CD4-positive, alpha-beta memory T cell (primary cell): ENCODE measurements at regions not wholly inside any gene's neighbourhood (a gene's known extent, or its start where the extent isn't known, plus 50 kb on each side); places are given as distances from the start of the nearest gene placed in this dataset.

Experiments
- CTCF ChIA-PET: fragments of 350-600 bp; sonication (Branson Sonifier 250); formaldehyde crosslinking; loops from one replicate; lab custom pipeline; 2021; ENCODE audit warnings: inconsistent platforms; ENCODE audit not compliant: partially characterized antibody; lab: Charles Lee
- POLR2A ChIA-PET: fragments of 350-600 bp; sonication (Branson Sonifier 250); formaldehyde crosslinking; loops from one replicate; lab custom pipeline; 2021; ENCODE audit not compliant: partially characterized antibody; lab: Charles Lee
- DNase-seq, 5 donors: peaks; one replicate each; pipeline versions ENCODE4 v3.0.0 to v3.0.0-alpha.2; 2020 to 2022; ENCODE audit warnings: mixed read lengths in 1 of 5
- H3K27ac ChIP-seq: one replicate; pipeline ENCODE4 v1.7.0; 2013; ENCODE audit warnings: low read depth, low read length
- H3K27me3 ChIP-seq: 2 replicates; pipeline ENCODE4 v1.7.0; 2013; ENCODE audit warnings: mild to moderate bottlenecking, low read length, moderate library complexity; ENCODE audit not compliant: insufficient read depth
- H3K36me3 ChIP-seq: 2 replicates; pipeline ENCODE4 v1.7.0; 2013; ENCODE audit warnings: mild to moderate bottlenecking, low read length, moderate library complexity; ENCODE audit not compliant: insufficient read depth
- H3K4me1 ChIP-seq: 2 replicates; pipeline ENCODE4 v1.7.0; 2013; ENCODE audit warnings: mild to moderate bottlenecking, low read length, moderate library complexity; ENCODE audit not compliant: insufficient read depth
- H3K4me3 ChIP-seq, 2 donors: one replicate each; pipeline ENCODE4 v1.7.0; 2013; ENCODE audit warnings: low read length in 2 of 2, mild to moderate bottlenecking in 1 of 2
- H3K9me3 ChIP-seq, 2 donors: one replicate each; pipeline ENCODE4 v1.7.0; 2013; ENCODE audit warnings: low read length in 2 of 2, control low read depth in 1 of 2; ENCODE audit not compliant: control insufficient read depth in 1 of 2
- H3K27ac Mint-ChIP-seq, 7 donors: one replicate each; pipeline ENCODE4 v1.8.0; 2020 to 2021; ENCODE audit warnings: mixed read lengths in 7 of 7, mild to moderate bottlenecking in 6 of 7, inconsistent platforms in 3 of 7, moderate library complexity in 3 of 7
- H3K27me3 Mint-ChIP-seq, 2 donors: one replicate each; pipeline ENCODE4 v1.8.0; 2020 to 2021; ENCODE audit warnings: mixed read lengths in 2 of 2
- H3K36me3 Mint-ChIP-seq, 2 donors: one replicate each; pipeline ENCODE4 v1.8.0; 2020 to 2021; ENCODE audit warnings: mixed read lengths in 2 of 2, inconsistent platforms in 1 of 2, mild to moderate bottlenecking in 1 of 2
- H3K4me1 Mint-ChIP-seq, 4 donors: one replicate each; pipeline ENCODE4 v1.8.0; 2020 to 2021; ENCODE audit warnings: mixed read lengths in 4 of 4, mild to moderate bottlenecking in 1 of 4
- H3K4me3 Mint-ChIP-seq, 8 donors: one replicate each; pipeline ENCODE4 v1.8.0; 2020 to 2021; ENCODE audit warnings: mixed read lengths in 8 of 8, mild to moderate bottlenecking in 7 of 8, moderate library complexity in 6 of 8, inconsistent platforms in 3 of 8
- H3K9me3 Mint-ChIP-seq, 8 donors: one replicate each; pipeline ENCODE4 v1.8.0; 2020 to 2021; ENCODE audit warnings: mixed read lengths in 8 of 8, mild to moderate bottlenecking in 5 of 8, inconsistent platforms in 3 of 8, moderate library complexity in 1 of 8
- intact Hi-C: fragments of 100-400 bp; cut with micrococcal nuclease; formaldehyde crosslinking; loops from one replicate; pipeline ENCODE4 v1.15.1; 2023

GRCh38 chr13:93151277-93151676, 75.3 kb upstream of the GPC6 start:
- Mint-ChIP-seq H3K4me3 (no peak overlapping the region), H3K9me3 (peaks cover 0 to 6% (median 0%) of the 10 kb centered on the region in 8 donors), H3K36me3 (no peaks in the 10 kb centered on the region), H3K27ac (no peak overlapping the region), H3K4me1 (no peaks in the 10 kb centered on the region), H3K27me3 (no peaks in the 10 kb centered on the region)
- Histone ChIP-seq H3K27me3 (no peaks in the 10 kb centered on the region), H3K9me3 (no peaks in the 10 kb centered on the region), H3K36me3 (no peaks in the 10 kb centered on the region), H3K27ac (no peak overlapping the region), H3K4me3 (no peak overlapping the region), H3K4me1 (no peaks in the 10 kb centered on the region)
- ChIA-PET CTCF (no interaction called here), POLR2A (no interaction called here)
- DNase-seq, result no peak
- intact Hi-C loops, result no loop called here

GRCh38 chr13:93158565-93158964, 68.0 kb upstream of the GPC6 start:
- no peak overlapping the region for H3K4me3 Mint-ChIP-seq
- CTCF ChIA-PET, result no interaction called here
- H3K36me3 Mint-ChIP-seq, result no peaks in the 10 kb centered on the region
- Histone ChIP-seq H3K4me1 (no peaks in the 10 kb centered on the region), H3K27me3 (no peaks in the 10 kb centered on the region), H3K4me3 (no peak overlapping the region), H3K27ac (no peak overlapping the region), H3K9me3 (no peaks in the 10 kb centered on the region), H3K36me3 (no peaks in the 10 kb centered on the region)
- H3K9me3 Mint-ChIP-seq, result peaks cover 0 to 12% (median 0%) of the 10 kb centered on the region in 8 donors
- H3K27me3 Mint-ChIP-seq, result no peaks in the 10 kb centered on the region
- POLR2A ChIA-PET, result no interaction called here
- no peak overlapping the region for H3K27ac Mint-ChIP-seq
- H3K4me1 Mint-ChIP-seq, result no peaks in the 10 kb centered on the region
- intact Hi-C loops, result no loop called here
- DNase-seq, result no peak

- no peak overlapping the region for H3K4me3 ChIP-seq
- intact Hi-C loops, result no loop called here
- no peaks in the 10 kb centered on the region for H3K4me1 Mint-ChIP-seq
- no peaks in the 10 kb centered on the region for H3K36me3 Mint-ChIP-seq
- no peak overlapping the region for H3K27ac ChIP-seq
- H3K4me1 ChIP-seq, result no peaks in the 10 kb centered on the region
- no peaks in the 10 kb centered on the region for H3K36me3 ChIP-seq
- DNase-seq, result no peak
- no peak overlapping the region for H3K4me3 Mint-ChIP-seq
- H3K9me3 ChIP-seq, result no peaks in the 10 kb centered on the region
- H3K9me3 Mint-ChIP-seq, result peaks cover 0 to 6% (median under 1%) of the 10 kb centered on the region in 8 donors
- no peak overlapping the region for H3K27ac Mint-ChIP-seq
- H3K27me3 Mint-ChIP-seq, result no peaks in the 10 kb centered on the region
- ChIA-PET POLR2A (interaction anchor here (0.7 kb wide), 1 partner anchor 12 kb away, joined by 3 read pairs; no protein-coding TSS in a partner anchor), CTCF (no interaction called here)
- no peaks in the 10 kb centered on the region for H3K27me3 ChIP-seq
These were observed 56.6 kb upstream of the GPC6 start for GRCh38 chr13:93169980-93170379.

GRCh38 chr13:93172109-93172508, 54.5 kb upstream of the GPC6 start:
- Histone ChIP-seq H3K9me3 (no peaks in the 10 kb centered on the region), H3K36me3 (no peaks in the 10 kb centered on the region), H3K4me1 (no peaks in the 10 kb centered on the region), H3K4me3 (no peak overlapping the region), H3K27ac (no peak overlapping the region), H3K27me3 (no peaks in the 10 kb centered on the region)
- CTCF ChIA-PET, result no interaction called here
- peaks cover 0 to 9% (median 2%) of the 10 kb centered on the region in 8 donors for H3K9me3 Mint-ChIP-seq
- no peaks in the 10 kb centered on the region for H3K27me3 Mint-ChIP-seq
- intact Hi-C loops, result no loop called here
- no peak overlapping the region for H3K27ac Mint-ChIP-seq
- POLR2A ChIA-PET, result no interaction called here
- no peak overlapping the region for H3K4me3 Mint-ChIP-seq
- DNase-seq, result no peak
- H3K4me1 Mint-ChIP-seq, result no peaks in the 10 kb centered on the region
- H3K36me3 Mint-ChIP-seq, result no peaks in the 10 kb centered on the region

GRCh38 chr13:93173654-93174053, 53.0 kb upstream of the GPC6 start:
- H3K4me1 Mint-ChIP-seq, result no peaks in the 10 kb centered on the region
- Histone ChIP-seq H3K27me3 (no peaks in the 10 kb centered on the region), H3K36me3 (no peaks in the 10 kb centered on the region), H3K27ac (no peak overlapping the region), H3K4me1 (no peaks in the 10 kb centered on the region), H3K4me3 (no peak overlapping the region), H3K9me3 (no peaks in the 10 kb centered on the region)
- intact Hi-C loops, result no loop called here
- no peaks in the 10 kb centered on the region for H3K36me3 Mint-ChIP-seq
- no peaks in the 10 kb centered on the region for H3K27me3 Mint-ChIP-seq
- ChIA-PET POLR2A (no interaction called here), CTCF (no interaction called here)
- no peak overlapping the region for H3K27ac Mint-ChIP-seq
- H3K9me3 Mint-ChIP-seq, result peaks cover 0 to 9% (median 2%) of the 10 kb centered on the region in 8 donors
- H3K4me3 Mint-ChIP-seq, result no peak overlapping the region
- no peak for DNase-seq

- Mint-ChIP-seq H3K27me3 (no peaks in the 10 kb centered on the region), H3K4me1 (no peaks in the 10 kb centered on the region), H3K9me3 (peaks cover 0 to 9% (median 2%) of the 10 kb centered on the region in 8 donors), H3K4me3 (no peak overlapping the region), H3K27ac (no peak overlapping the region), H3K36me3 (no peaks in the 10 kb centered on the region)
- DNase-seq, result no peak
- Histone ChIP-seq H3K36me3 (no peaks in the 10 kb centered on the region), H3K4me3 (no peak overlapping the region), H3K9me3 (no peaks in the 10 kb centered on the region), H3K27ac (no peak overlapping the region), H3K4me1 (no peaks in the 10 kb centered on the region), H3K27me3 (no peaks in the 10 kb centered on the region)
- ChIA-PET CTCF (no interaction called here), POLR2A (no interaction called here)
- intact Hi-C loops, result no loop called here
These were observed 52.3 kb upstream of the GPC6 start for GRCh38 chr13:93174260-93174659.
